HFF-Myc (cell line): ENCODE measurements at regions not wholly inside any gene's neighbourhood (a gene's known extent, or its start where the extent isn't known, plus 50 kb on each side); places are given as distances from the start of the nearest gene placed in this dataset.
"Not testable (repeated sequence)": the region's sequence is repeated elsewhere in the genome, so short reads cannot be mapped to it uniquely, and the experiment has no call there.

Experiments used
- DNase-seq: peaks from one replicate; pipeline ENCODE4 v3.0.0-alpha.2; 2011; ENCODE audit warnings: low read depth; ENCODE audit errors: extremely low read depth
- H3K4me3 ChIP-seq: replicated peaks from 2 replicates; pipeline ENCODE4 v1.5.1; 2011; ENCODE audit warnings: low read depth, mild to moderate bottlenecking, control low read depth, low read length
- CTCF ChIP-seq: IDR thresholded peaks from 2 replicates; pipeline ENCODE4 v1.5.1; 2012; ENCODE audit warnings: mild to moderate bottlenecking, low read depth, low read length, control low read depth; ENCODE audit errors: missing control alignments

DNA sequence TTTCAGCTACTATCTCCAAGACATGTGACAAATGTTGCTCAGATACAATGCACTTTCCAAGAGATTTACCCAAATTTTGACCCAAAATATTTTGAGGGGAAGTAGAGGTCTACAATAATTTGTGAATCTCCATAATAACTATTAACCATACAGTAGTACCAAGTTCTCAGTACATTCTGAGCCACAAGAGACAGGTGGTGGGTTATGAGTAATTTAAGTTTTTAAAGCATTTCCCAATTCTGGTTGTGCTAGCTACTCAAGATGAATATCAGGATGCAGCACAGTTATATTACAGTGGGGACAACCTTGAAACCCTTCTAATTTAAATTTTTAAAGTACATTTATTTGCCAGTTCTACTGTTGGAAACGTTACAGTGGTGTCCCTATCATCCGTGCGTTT, 92.2 kb upstream of the MITF start:
- no peak for TF ChIP-seq CTCF
- H3K4me3 ChIP-seq = no peak overlapping the region

GRCh38 chr3:69646287-69647067, 92.8 kb upstream of the MITF start:
- TF ChIP-seq CTCF = no peak
- H3K4me3 ChIP-seq = no peak overlapping the region
- no peak for DNase-seq

More for the DNA sequence above, 92.2 kb upstream of the MITF start:
- no peak for DNase-seq

- H3K4me3 ChIP-seq = no peak overlapping the region
- no peak for DNase-seq
- TF ChIP-seq CTCF = no peak
Observed at GRCh38 chr3:69642606-69643005, 96.7 kb upstream of the MITF start.

DNA sequence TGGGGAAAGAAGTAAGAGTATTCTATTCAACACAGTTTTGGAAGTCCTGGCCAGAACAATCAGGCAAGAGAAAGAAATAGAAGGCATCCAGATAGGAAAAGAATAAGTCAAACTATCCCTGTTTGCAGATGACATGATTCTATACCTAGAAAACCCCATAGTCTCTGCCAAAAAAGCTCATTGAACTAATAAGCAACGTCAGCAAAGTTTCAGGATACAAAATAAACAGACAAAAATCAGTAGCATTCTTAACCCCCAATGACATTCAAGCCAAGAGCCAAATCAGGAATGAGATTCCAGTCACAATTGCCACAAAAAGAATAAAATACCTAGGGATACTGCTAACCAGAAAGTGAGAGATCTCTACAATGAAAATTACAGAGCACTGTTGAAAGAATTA, 99.4 kb upstream of the MITF start:
- no peak overlapping the region for H3K4me3 ChIP-seq
- no peak for TF ChIP-seq CTCF

DNA sequence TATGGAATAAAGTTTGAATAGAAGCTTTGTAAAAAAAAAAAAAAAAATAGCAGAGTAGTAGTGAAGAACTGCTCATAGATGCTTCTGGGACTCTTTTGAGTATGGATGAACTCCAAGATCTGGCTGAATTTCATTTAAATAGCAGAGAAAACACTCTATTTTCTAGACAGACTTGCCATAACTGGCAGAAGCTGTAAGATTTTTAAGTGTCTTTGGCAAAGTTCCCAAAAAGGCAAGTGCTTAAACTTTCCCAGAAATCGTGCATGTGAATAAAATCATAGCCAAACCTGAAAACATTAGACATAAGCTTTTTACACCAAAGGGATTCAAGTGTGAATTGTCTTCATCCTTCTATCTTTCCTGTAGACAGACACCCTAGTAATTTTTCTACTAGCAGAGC, 110.3 kb upstream of the MITF start:
- TF ChIP-seq CTCF = no peak
- DNase-seq = no peak
- H3K4me3 ChIP-seq = no peak overlapping the region

More for the DNA sequence above, 99.4 kb upstream of the MITF start:
- no peak for DNase-seq

DNA sequence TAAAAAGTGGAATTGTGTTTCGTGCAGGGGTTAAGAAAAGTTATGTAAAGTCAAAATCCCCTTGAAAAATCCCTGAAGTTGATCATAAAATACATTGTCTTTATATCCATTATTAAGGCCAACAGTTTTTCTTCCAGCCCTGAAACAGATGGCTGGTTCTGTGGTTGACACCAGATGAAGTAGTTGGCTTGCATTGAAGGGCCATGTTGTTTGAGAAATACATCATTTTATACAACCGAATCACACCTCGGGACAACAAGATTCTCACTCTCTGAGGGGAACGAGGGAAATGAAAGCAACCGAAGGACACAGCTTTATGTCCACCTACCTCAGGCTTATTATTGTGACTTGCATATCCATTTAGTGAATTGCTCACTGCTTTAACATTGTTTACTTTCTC, 126.0 kb upstream of the MITF start:
- no peak for DNase-seq
- no peak overlapping the region for H3K4me3 ChIP-seq
- TF ChIP-seq CTCF = no peak

GRCh38 chr3:69612791-69613190, 126.5 kb upstream of the MITF start:
- H3K4me3 ChIP-seq = no peak overlapping the region
- TF ChIP-seq CTCF = no peak
- no peak for DNase-seq

DNA sequence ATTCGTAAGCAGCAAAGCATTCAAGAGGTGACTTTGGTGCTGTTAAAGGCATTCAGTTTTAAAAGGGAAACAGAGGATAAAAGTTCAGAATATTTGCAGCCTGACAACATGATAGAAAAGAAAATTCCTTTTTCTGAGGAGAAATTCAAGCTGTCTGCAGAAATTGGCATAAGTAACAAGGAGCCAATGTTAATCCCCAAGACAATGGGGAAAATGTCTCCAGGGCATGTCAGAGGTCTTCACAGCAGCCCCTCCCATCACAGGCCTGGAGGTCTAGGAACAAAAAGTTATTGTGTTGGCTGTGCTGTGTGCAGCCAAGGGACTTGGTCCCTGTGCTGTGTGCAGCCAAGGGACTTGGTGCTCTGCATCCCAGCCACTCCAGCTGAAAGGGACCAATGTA, 129.7 kb upstream of the MITF start:
- H3K4me3 ChIP-seq, DNase-seq: not testable (repeated sequence)
